ENCODE measurements at regions not wholly inside any gene's neighbourhood (a gene's known extent, or its start where the extent isn't known, plus 50 kb on each side); places are given as distances from the start of the nearest gene placed in this dataset.

DNA sequence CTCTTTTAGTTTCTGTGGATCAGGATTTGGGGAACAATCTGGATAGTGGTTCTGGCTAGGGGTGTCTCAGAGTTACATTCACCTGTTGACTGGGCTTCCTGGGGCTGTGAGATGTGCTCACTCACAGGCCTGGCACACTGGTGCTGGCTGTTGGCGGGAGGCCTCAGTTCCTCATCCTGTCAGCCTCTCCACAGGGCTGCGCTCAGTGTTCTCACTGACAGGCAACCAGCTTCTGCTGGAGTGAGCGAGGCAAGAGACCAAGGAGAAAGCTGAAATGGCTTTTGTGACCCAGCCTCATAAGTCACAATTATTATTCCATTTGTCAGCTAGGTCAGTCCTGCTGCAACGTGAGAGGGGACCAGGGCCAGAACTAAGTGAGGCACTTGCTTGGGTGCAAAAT, 180.6 kb upstream of the GLI2 start:
- Histone ChIP-seq H2AFZ (ENCODE audit: low read length) (no peak overlapping the region), H3K27me3 (ENCODE audit: insufficient read depth, low read length) (no peaks in the 10 kb centered on the region), H3K9ac (ENCODE audit: low read length) (no peak overlapping the region), H3F3A (ENCODE audit: insufficient read depth, low read length) (no peaks in the 10 kb centered on the region), H3K36me3 (ENCODE audit: insufficient read depth, low read length) (no peaks in the 10 kb centered on the region), H3K9me3 (ENCODE audit: low read length) (no peaks in the 10 kb centered on the region), H3K4me2 (ENCODE audit: low read length) (no peak overlapping the region), H3K79me2 (ENCODE audit: insufficient read depth, low read length) (no peaks in the 10 kb centered on the region), H3K4me3 (ENCODE audit: low read depth, low read length, poor library complexity, severe bottlenecking) (no peak overlapping the region), H3K4me1 (ENCODE audit: insufficient read depth, low read length, severe bottlenecking) (no peaks in the 10 kb centered on the region), H3K9me2 (ENCODE audit: low read depth, low read length) (no peaks in the 10 kb centered on the region), H3K27ac (ENCODE audit: low read depth, low read length, poor library complexity, severe bottlenecking) (no peak overlapping the region), H4K20me1 (ENCODE audit: insufficient read depth, low read length) (no peaks in the 10 kb centered on the region)
- TF ChIP-seq EZH2 (IDR thresholded peaks at IDR 0.05; ENCODE audit: borderline replicate concordance, low read length): no peak
- TF ChIP-seq, protein P1, sequence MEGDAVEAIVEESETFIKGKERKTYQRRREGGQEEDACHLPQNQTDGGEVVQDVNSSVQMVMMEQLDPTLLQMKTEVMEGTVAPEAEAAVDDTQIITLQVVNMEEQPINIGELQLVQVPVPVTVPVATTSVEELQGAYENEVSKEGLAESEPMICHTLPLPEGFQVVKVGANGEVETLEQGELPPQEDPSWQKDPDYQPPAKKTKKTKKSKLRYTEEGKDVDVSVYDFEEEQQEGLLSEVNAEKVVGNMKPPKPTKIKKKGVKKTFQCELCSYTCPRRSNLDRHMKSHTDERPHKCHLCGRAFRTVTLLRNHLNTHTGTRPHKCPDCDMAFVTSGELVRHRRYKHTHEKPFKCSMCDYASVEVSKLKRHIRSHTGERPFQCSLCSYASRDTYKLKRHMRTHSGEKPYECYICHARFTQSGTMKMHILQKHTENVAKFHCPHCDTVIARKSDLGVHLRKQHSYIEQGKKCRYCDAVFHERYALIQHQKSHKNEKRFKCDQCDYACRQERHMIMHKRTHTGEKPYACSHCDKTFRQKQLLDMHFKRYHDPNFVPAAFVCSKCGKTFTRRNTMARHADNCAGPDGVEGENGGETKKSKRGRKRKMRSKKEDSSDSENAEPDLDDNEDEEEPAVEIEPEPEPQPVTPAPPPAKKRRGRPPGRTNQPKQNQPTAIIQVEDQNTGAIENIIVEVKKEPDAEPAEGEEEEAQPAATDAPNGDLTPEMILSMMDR (IDR thresholded peaks at IDR 0.05; ENCODE audit: low read length): no peak

DNA sequence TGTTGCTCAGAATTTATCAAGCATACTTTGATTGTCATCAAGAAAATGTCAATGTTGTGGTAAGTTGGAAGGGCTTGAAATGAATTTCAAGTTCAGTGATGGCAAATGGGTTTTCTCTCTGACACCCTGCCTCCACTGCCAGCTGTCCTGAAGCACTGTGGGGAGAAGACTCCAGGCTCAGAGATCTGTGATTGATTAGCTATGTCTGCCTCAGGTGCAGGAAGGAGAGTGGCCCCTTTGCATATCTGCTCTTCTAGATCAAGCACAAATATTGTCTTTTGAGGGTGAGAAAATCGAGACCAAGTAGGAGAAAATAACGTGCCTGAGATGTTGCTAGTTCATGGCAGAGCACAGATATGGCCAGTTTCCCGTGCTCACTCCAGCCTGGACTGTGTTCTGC, 178.8 kb upstream of the GLI2 start:
- H3K79me2 ChIP-seq (ENCODE audit: insufficient read depth, low read length): no peaks in the 10 kb centered on the region
- TF ChIP-seq EZH2 (IDR thresholded peaks at IDR 0.05; ENCODE audit: borderline replicate concordance, low read length): no peak
- TF ChIP-seq, protein P1 (IDR thresholded peaks at IDR 0.05; ENCODE audit: low read length): no peak
- 0 out of 2 replicates have a peak, but pooled peaks cover 4% of the 10 kb centered on the region for H3K27me3 ChIP-seq (ENCODE audit: insufficient read depth, low read length)
- no peaks in the 10 kb centered on the region for H3K36me3 ChIP-seq (ENCODE audit: insufficient read depth, low read length)
- no peak overlapping the region for H3K4me2 ChIP-seq (ENCODE audit: low read length)
- no peak overlapping the region for H3K9ac ChIP-seq (ENCODE audit: low read length)
- H3K9me2 ChIP-seq (ENCODE audit: low read depth, low read length): no peaks in the 10 kb centered on the region
- H3K4me1 ChIP-seq (ENCODE audit: insufficient read depth, low read length, severe bottlenecking): no peaks in the 10 kb centered on the region
- H2AFZ ChIP-seq (ENCODE audit: low read length): no peak overlapping the region
- no peak overlapping the region for H3K27ac ChIP-seq (ENCODE audit: low read depth, low read length, poor library complexity, severe bottlenecking)
- H4K20me1 ChIP-seq (ENCODE audit: insufficient read depth, low read length): no peaks in the 10 kb centered on the region
- no peak overlapping the region for H3K4me3 ChIP-seq (ENCODE audit: low read depth, low read length, poor library complexity, severe bottlenecking)
- H3K9me3 ChIP-seq (ENCODE audit: low read length): no peaks in the 10 kb centered on the region
- no peaks in the 10 kb centered on the region for H3F3A ChIP-seq (ENCODE audit: insufficient read depth, low read length)

DNA sequence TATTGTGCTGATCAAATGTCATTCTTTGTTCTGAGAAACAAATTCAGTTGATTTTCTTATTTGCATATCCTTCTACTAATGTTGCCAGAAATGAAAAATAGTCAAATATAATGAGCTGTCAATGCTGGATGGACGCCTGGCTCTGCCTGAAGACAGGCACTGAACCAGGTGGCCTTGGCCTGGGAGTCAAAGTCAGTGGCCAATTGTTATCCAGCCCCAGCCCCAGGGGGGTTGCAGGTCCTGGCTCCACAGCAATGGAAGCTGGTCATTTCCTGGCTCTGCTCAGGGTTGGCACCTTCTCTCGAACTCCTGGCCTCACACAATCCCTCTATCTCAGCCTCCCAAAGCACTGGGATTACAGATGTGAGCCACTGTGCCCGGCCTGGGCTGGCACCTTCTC, 176.8 kb upstream of the GLI2 start:
- H3K4me1 ChIP-seq (ENCODE audit: insufficient read depth, low read length, severe bottlenecking): no peaks in the 10 kb centered on the region
- no peak overlapping the region for H2AFZ ChIP-seq (ENCODE audit: low read length)

More for the DNA sequence above, 176.8 kb upstream of the GLI2 start:
- Histone ChIP-seq H3K9ac (ENCODE audit: low read length) (no peak overlapping the region), H4K20me1 (ENCODE audit: insufficient read depth, low read length) (no peaks in the 10 kb centered on the region), H3K36me3 (ENCODE audit: insufficient read depth, low read length) (no peaks in the 10 kb centered on the region), H3K27me3 (ENCODE audit: insufficient read depth, low read length) (0 out of 2 replicates have a peak, but pooled peaks cover 4% of the 10 kb centered on the region), H3K4me2 (ENCODE audit: low read length) (no peak overlapping the region), H3K9me2 (ENCODE audit: low read depth, low read length) (no peaks in the 10 kb centered on the region), H3K79me2 (ENCODE audit: insufficient read depth, low read length) (no peaks in the 10 kb centered on the region), H3F3A (ENCODE audit: insufficient read depth, low read length) (no peaks in the 10 kb centered on the region), H3K4me3 (ENCODE audit: low read depth, low read length, poor library complexity, severe bottlenecking) (no peak overlapping the region), H3K9me3 (ENCODE audit: low read length) (no peaks in the 10 kb centered on the region), H3K27ac (ENCODE audit: low read depth, low read length, poor library complexity, severe bottlenecking) (no peak overlapping the region)
- TF ChIP-seq EZH2 (IDR thresholded peaks at IDR 0.05; ENCODE audit: borderline replicate concordance, low read length): no peak
- TF ChIP-seq, protein P1 (IDR thresholded peaks at IDR 0.05; ENCODE audit: low read length): no peak

Data from OCI-LY1 (cell line).